Pancreas (tissue), 10 donors: ENCODE measurements at regions not wholly inside any gene's neighbourhood (a gene's known extent, or its start where the extent isn't known, plus 50 kb on each side); places are given as distances from the start of the nearest gene placed in this dataset.

Source experiments
- ATAC-seq, 4 donors: fragments of 200-7000 bp; cut with Tn5 transposase; one replicate each; pipeline versions ENCODE4 v1.8.0 to v1.9.1; 2020; ENCODE audit warnings: mild to moderate bottlenecking in 4 of 4, moderate library complexity in 4 of 4
- DNase-seq, 6 donors: peaks; one replicate each; pipeline ENCODE4 v3.0.0-alpha.2; 2020
- FAIRE-seq: peaks from 2 replicates; lab custom pipeline; 2012; peaks lifted over from hg19 to GRCh38; lab: Jason Lieb, UNC
- H3K27ac ChIP-seq, 4 donors: fragments of 200-600 bp; sonication (generic); 1 replicate in 3 of 4; 2 replicates in 1 of 4; pipeline versions ENCODE4 v1.5.0 to v1.8.0; 2020
- H3K27me3 ChIP-seq, 4 donors: fragments of 200-600 bp; one replicate each; pipeline ENCODE4 v1.8.0; 2021
- H3K36me3 ChIP-seq, 3 donors: fragments of 200-600 bp; sonication (generic) in 1 of 3; one replicate each; pipeline versions ENCODE4 v1.5.0 to v1.8.0; 2020 to 2021
- H3K4me1 ChIP-seq, 3 donors: fragments of 200-600 bp; one replicate each; pipeline ENCODE4 v1.8.0; 2021
- H3K4me3 ChIP-seq, 4 donors: fragments of 200-600 bp; sonication (generic) in 2 of 4; one replicate each; pipeline versions ENCODE4 v1.5.0 to v1.8.0; 2020 to 2021
- H3K9me3 ChIP-seq, 4 donors: fragments of 200-600 bp; one replicate each; pipeline ENCODE4 v1.8.0; 2021
- CTCF ChIP-seq, 4 donors: fragments of 200-600 bp; sonication (generic) in 3 of 4; IDR thresholded peaks; one replicate each; pipeline versions ENCODE4 v1.5.0 to v1.8.0; 2021; ENCODE audit warnings: antibody characterized with exemption in 4 of 4
- WGBS, 2 donors: extraction: QIAGEN DNeasy Blood & Tissue Kit; methylation state at CpG; one replicate each; pipeline ENCODE4 v1.1.7; 2013; 5-methylcytosine and 5-hydroxymethylcytosine counted together
- intact Hi-C, 3 donors: fragments of 100-400 bp; cut with DNase I; formaldehyde crosslinking; loops; one replicate each; pipeline versions ENCODE4 v1.11.1 to v1.14.2; 2022
- donor health status: healthy with polysubstance abuse.
- donor health status: DM: no; HTN: no; CAD: no; lungs with moderate emphysema.
- donor health status: DM: no; HTN: no; CAD: no.
- donor health status: control.
- donor health status: control.
- donor health status: Bipolar disorder and iron deficiency.
- donor health status: DM: yes; HTN: yes; CAD: no.
- donor health status: DM: no; HTN: no; CAD: no.
- donor health status: DM: no; HTN: no; CAD: no.
- donor health status: DM: yes; HTN: yes; CAD: no.

- ATAC-seq: no peak
- intact Hi-C loops: no loop called here
- Histone ChIP-seq H3K36me3 (no peaks in the 10 kb centered on the region), H3K4me1 (no peaks in the 10 kb centered on the region), H3K27me3 (no peaks in the 10 kb centered on the region), H3K4me3 (no peak overlapping the region), H3K9me3 (no peaks in the 10 kb centered on the region), H3K27ac (no peak overlapping the region)
- DNase-seq: no peak
- no peak for FAIRE-seq
- 54 to 64% methylated on average over 2 of the region's 2 CpGs for WGBS, 2 donors
- TF ChIP-seq CTCF (IDR thresholded peaks at IDR 0.05): no peak
Observed at GRCh38 chr5:144822503-144822902, 651.8 kb downstream of the KCTD16 start.

GRCh38 chr5:144820278-144820677 lies 649.6 kb downstream of the KCTD16 start:
- H3K27me3 ChIP-seq: no peaks in the 10 kb centered on the region
- H3K9me3 ChIP-seq: no peaks in the 10 kb centered on the region
- H3K4me3 ChIP-seq: no peak overlapping the region
- no peaks in the 10 kb centered on the region for H3K36me3 ChIP-seq
- no peaks in the 10 kb centered on the region for H3K4me1 ChIP-seq
- no peak for DNase-seq
- no peak overlapping the region for H3K27ac ChIP-seq
- TF ChIP-seq CTCF (IDR thresholded peaks at IDR 0.05): no peak
- intact Hi-C loops: no loop called here
- no peak for FAIRE-seq
- no peak for ATAC-seq

- intact Hi-C loops: no loop called here
- TF ChIP-seq CTCF (IDR thresholded peaks at IDR 0.05): no peak
- Histone ChIP-seq H3K36me3 (no peaks in the 10 kb centered on the region), H3K27me3 (no peaks in the 10 kb centered on the region), H3K4me3 (no peak overlapping the region), H3K9me3 (no peaks in the 10 kb centered on the region), H3K4me1 (no peaks in the 10 kb centered on the region), H3K27ac (no peak overlapping the region)
- ATAC-seq (no peak), DNase-seq (no peak), FAIRE-seq (no peak)
- WGBS, 2 donors: 56 to 71% methylated on average over 2 of the region's 2 CpGs
Observed at GRCh38 chr5:144815131-144815530, 644.5 kb downstream of the KCTD16 start.

GRCh38 chr5:144812763-144813162 lies 642.1 kb downstream of the KCTD16 start:
- no peaks in the 10 kb centered on the region for H3K36me3 ChIP-seq
- intact Hi-C loops: no loop called here
- DNase-seq: peak in 1 of 6 donors; percentile 14
- TF ChIP-seq CTCF (IDR thresholded peaks at IDR 0.05): no peak
- 80 to 83% methylated on average over 2 of the region's 2 CpGs for WGBS, 2 donors
- H3K4me1 ChIP-seq: no peaks in the 10 kb centered on the region
- ATAC-seq: peak in 2 of 4 donors; percentile 31 to 65
- no peaks in the 10 kb centered on the region for H3K27me3 ChIP-seq
- no peak overlapping the region for H3K4me3 ChIP-seq
- H3K27ac ChIP-seq: no peak overlapping the region
- no peaks in the 10 kb centered on the region for H3K9me3 ChIP-seq
- no peak for FAIRE-seq

GRCh38 chr5:144800169-144800568 lies 629.5 kb downstream of the KCTD16 start:
- no peak for DNase-seq
- Histone ChIP-seq H3K27ac (no peak overlapping the region), H3K27me3 (no peaks in the 10 kb centered on the region), H3K4me1 (no peaks in the 10 kb centered on the region), H3K4me3 (no peak overlapping the region), H3K36me3 (no peaks in the 10 kb centered on the region), H3K9me3 (no peaks in the 10 kb centered on the region)
- TF ChIP-seq CTCF (IDR thresholded peaks at IDR 0.05): no peak
- no peak for ATAC-seq
- intact Hi-C loops: no loop called here
- FAIRE-seq: no peak
